ENCODE measurements at regions not wholly inside any gene's neighbourhood (a gene's known extent, or its start where the extent isn't known, plus 50 kb on each side); places are given as distances from the start of the nearest gene placed in this dataset.

DNA sequence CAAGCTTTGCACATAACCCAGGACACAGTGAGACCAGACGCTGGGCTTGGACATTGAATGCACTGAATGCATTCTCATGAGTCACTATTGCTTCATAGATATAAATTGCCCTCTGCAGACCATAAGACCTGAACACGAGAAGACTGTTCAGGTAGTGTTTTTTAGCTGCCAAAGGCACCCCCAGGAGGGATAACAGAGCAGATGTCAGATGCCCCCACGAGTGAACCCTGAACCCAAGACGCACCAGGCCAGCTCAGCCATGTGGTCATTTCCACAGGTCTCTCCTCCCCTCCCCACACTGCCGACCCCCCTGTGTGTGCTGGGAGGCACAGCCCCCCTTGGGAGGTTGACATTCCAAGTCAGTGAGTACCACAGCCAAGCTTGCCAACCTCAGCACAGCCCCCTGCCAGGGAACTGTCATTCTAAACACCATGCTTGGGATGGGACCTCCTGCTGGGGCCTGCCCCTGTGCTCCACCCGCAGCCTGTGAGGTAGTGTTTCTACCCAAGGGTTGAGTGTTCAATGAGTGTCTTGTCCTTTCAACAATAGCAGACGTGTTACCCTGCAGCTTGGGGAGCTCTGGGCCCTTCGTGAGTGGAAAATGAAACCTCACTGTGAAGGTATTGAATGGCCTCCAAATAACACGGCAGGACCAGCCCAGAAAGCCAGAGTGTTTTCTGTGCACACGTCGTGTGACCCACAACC, 68.2 kb downstream of the PSMG1 start:
- peak; percentile 87 for ATAC-seq
- TF ChIP-seq, protein P1, sequence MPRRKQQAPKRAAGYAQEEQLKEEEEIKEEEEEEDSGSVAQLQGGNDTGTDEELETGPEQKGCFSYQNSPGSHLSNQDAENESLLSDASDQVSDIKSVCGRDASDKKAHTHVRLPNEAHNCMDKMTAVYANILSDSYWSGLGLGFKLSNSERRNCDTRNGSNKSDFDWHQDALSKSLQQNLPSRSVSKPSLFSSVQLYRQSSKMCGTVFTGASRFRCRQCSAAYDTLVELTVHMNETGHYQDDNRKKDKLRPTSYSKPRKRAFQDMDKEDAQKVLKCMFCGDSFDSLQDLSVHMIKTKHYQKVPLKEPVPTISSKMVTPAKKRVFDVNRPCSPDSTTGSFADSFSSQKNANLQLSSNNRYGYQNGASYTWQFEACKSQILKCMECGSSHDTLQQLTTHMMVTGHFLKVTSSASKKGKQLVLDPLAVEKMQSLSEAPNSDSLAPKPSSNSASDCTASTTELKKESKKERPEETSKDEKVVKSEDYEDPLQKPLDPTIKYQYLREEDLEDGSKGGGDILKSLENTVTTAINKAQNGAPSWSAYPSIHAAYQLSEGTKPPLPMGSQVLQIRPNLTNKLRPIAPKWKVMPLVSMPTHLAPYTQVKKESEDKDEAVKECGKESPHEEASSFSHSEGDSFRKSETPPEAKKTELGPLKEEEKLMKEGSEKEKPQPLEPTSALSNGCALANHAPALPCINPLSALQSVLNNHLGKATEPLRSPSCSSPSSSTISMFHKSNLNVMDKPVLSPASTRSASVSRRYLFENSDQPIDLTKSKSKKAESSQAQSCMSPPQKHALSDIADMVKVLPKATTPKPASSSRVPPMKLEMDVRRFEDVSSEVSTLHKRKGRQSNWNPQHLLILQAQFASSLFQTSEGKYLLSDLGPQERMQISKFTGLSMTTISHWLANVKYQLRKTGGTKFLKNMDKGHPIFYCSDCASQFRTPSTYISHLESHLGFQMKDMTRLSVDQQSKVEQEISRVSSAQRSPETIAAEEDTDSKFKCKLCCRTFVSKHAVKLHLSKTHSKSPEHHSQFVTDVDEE (CRISPR knock-in tag; IDR thresholded peaks at IDR 0.05): no peak
- TF ChIP-seq ZNF565 (CRISPR knock-in tag; conservative IDR thresholded peaks at IDR 0.05; ENCODE audit: low read depth) (no peak), ZNF70 (CRISPR knock-in tag; IDR thresholded peaks at IDR 0.05) (no peak), PATZ1 (CRISPR knock-in tag; IDR thresholded peaks at IDR 0.05; ENCODE audit: borderline replicate concordance) (no peak), TCF4 (CRISPR knock-in tag; IDR thresholded peaks at IDR 0.05; ENCODE audit: borderline replicate concordance) (no peak), POU6F1 (CRISPR knock-in tag; IDR thresholded peaks at IDR 0.05; ENCODE audit: borderline replicate concordance, low read depth) (no peak), ZFP30 (CRISPR knock-in tag; IDR thresholded peaks at IDR 0.05) (no peak), OSR1 (CRISPR knock-in tag; IDR thresholded peaks at IDR 0.05) (no peak), GLIS3 (CRISPR knock-in tag; IDR thresholded peaks at IDR 0.05) (no peak)

GRCh38 chr21:39111931-39112550, 71.2 kb downstream of the PSMG1 start:
- ATAC-seq: no peak

DNA sequence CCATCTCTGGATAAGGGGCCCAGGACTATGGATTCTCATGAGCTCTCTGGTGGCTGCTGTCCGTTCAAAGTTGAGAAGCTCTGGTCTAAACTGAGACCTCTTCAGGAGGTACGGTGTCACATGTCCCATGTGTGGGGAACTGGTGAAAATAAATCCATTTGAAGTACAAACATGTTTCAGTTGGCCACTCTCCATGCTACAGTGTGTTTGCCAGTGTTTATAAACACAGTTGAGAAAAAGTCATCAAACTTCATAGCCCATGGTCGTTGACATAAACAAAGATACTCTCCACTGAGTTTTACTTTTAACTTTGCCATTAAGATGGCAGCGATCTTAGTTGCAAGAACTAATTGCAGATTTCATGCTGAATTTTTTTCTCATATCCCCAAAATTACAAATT, 72.8 kb downstream of the PSMG1 start:
- ATAC-seq: no peak
- no peak for TF ChIP-seq TOX (CRISPR knock-in tag; IDR thresholded peaks at IDR 0.05; ENCODE audit: borderline replicate concordance)
- TF ChIP-seq, protein P2, sequence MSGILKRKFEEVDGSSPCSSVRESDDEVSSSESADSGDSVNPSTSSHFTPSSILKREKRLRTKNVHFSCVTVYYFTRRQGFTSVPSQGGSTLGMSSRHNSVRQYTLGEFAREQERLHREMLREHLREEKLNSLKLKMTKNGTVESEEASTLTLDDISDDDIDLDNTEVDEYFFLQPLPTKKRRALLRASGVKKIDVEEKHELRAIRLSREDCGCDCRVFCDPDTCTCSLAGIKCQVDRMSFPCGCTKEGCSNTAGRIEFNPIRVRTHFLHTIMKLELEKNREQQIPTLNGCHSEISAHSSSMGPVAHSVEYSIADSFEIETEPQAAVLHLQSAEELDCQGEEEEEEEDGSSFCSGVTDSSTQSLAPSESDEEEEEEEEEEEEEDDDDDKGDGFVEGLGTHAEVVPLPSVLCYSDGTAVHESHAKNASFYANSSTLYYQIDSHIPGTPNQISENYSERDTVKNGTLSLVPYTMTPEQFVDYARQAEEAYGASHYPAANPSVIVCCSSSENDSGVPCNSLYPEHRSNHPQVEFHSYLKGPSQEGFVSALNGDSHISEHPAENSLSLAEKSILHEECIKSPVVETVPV (CRISPR knock-in tag; IDR thresholded peaks at IDR 0.05): no peak
- no peak for TF ChIP-seq ZC3H10 (CRISPR knock-in tag; IDR thresholded peaks at IDR 0.05)
- no peak for TF ChIP-seq ARNTL (CRISPR knock-in tag; IDR thresholded peaks at IDR 0.05; ENCODE audit: borderline replicate concordance, low read depth)
- TF ChIP-seq ZFP3 (CRISPR knock-in tag; IDR thresholded peaks at IDR 0.05): no peak
- TF ChIP-seq ESRRG (CRISPR knock-in tag; IDR thresholded peaks at IDR 0.05): no peak
- no peak for TF ChIP-seq PPARA (CRISPR knock-in tag; IDR thresholded peaks at IDR 0.05; ENCODE audit: borderline replicate concordance)
- TF ChIP-seq CSDC2 (CRISPR knock-in tag; IDR thresholded peaks at IDR 0.05): no peak
- no peak for TF ChIP-seq RARB (CRISPR knock-in tag; IDR thresholded peaks at IDR 0.05)
- no peak for TF ChIP-seq ZNF70 (CRISPR knock-in tag; IDR thresholded peaks at IDR 0.05)
- no peak for TF ChIP-seq TCF4 (CRISPR knock-in tag; IDR thresholded peaks at IDR 0.05; ENCODE audit: borderline replicate concordance)
- TF ChIP-seq OSR1 (CRISPR knock-in tag; IDR thresholded peaks at IDR 0.05): no peak
- TF ChIP-seq CREB5 (CRISPR knock-in tag; IDR thresholded peaks at IDR 0.05; ENCODE audit: low read depth): no peak
- TF ChIP-seq ZNF8 (CRISPR knock-in tag; IDR thresholded peaks at IDR 0.05): no peak
- TF ChIP-seq ZNF565 (CRISPR knock-in tag; conservative IDR thresholded peaks at IDR 0.05; ENCODE audit: low read depth): no peak

More at GRCh38 chr21:39111931-39112550, 71.2 kb downstream of the PSMG1 start:
- TF ChIP-seq ESRRG (CRISPR knock-in tag; IDR thresholded peaks at IDR 0.05) (no peak), OSR1 (CRISPR knock-in tag; IDR thresholded peaks at IDR 0.05) (no peak), ZFP30 (CRISPR knock-in tag; IDR thresholded peaks at IDR 0.05) (no peak), ZNF565 (CRISPR knock-in tag; conservative IDR thresholded peaks at IDR 0.05; ENCODE audit: low read depth) (no peak), TOX (CRISPR knock-in tag; IDR thresholded peaks at IDR 0.05; ENCODE audit: borderline replicate concordance) (no peak), ZNF70 (CRISPR knock-in tag; IDR thresholded peaks at IDR 0.05) (no peak), ARNTL (CRISPR knock-in tag; IDR thresholded peaks at IDR 0.05; ENCODE audit: borderline replicate concordance, low read depth) (no peak), GLIS3 (CRISPR knock-in tag; IDR thresholded peaks at IDR 0.05) (no peak)
